Epithelial cell of proximal tubule (primary cell): ENCODE measurements at regions not wholly inside any gene's neighbourhood (a gene's known extent, or its start where the extent isn't known, plus 50 kb on each side); places are given as distances from the start of the nearest gene placed in this dataset.

Source experiments
- DNase-seq: peaks from one replicate; pipeline ENCODE4 v3.0.0-alpha.2; 2011; ENCODE audit warnings: low read depth
- H3K4me3 ChIP-seq: 2 replicates; pipeline ENCODE4 v1.5.1; 2011; ENCODE audit warnings: low read depth, mild to moderate bottlenecking, low read length
- CTCF ChIP-seq: conservative IDR thresholded peaks from 2 replicates; pipeline ENCODE4 v1.5.1; 2012; ENCODE audit warnings: low read depth, mild to moderate bottlenecking, low read length

GRCh38 chr7:118777308-118777707 lies 552.8 kb downstream of the ANKRD7 start:
- TF ChIP-seq CTCF, result peak; percentile 10
- no peak overlapping the region for H3K4me3 ChIP-seq
- no peak for DNase-seq

GRCh38 chr7:118792682-118793081 lies 568.2 kb downstream of the ANKRD7 start:
- no peak for TF ChIP-seq CTCF
- DNase-seq, result no peak
- H3K4me3 ChIP-seq, result no peak overlapping the region

- DNase-seq, result no peak
- no peak for TF ChIP-seq CTCF
- H3K4me3 ChIP-seq, result no peak overlapping the region
Observed at GRCh38 chr7:118793582-118793981, 569.1 kb downstream of the ANKRD7 start.

- TF ChIP-seq CTCF, result no peak
- H3K4me3 ChIP-seq, result no peak overlapping the region
- no peak for DNase-seq
Observed at GRCh38 chr7:118794419-118794818, 569.9 kb downstream of the ANKRD7 start.

GRCh38 chr7:118801366-118801765 lies 576.9 kb downstream of the ANKRD7 start:
- no peak for DNase-seq
- TF ChIP-seq CTCF, result no peak
- no peak overlapping the region for H3K4me3 ChIP-seq

GRCh38 chr7:118802726-118803125 lies 578.2 kb downstream of the ANKRD7 start:
- DNase-seq, result no peak
- H3K4me3 ChIP-seq, result no peak overlapping the region
- no peak for TF ChIP-seq CTCF

- no peak for TF ChIP-seq CTCF
- DNase-seq, result no peak
- no peak overlapping the region for H3K4me3 ChIP-seq
Observed at GRCh38 chr7:118826246-118826645, 601.7 kb downstream of the ANKRD7 start.
